ENCODE measurements at regions not wholly inside any gene's neighbourhood (a gene's known extent, or its start where the extent isn't known, plus 50 kb on each side); places are given as distances from the start of the nearest gene placed in this dataset.

DNA sequence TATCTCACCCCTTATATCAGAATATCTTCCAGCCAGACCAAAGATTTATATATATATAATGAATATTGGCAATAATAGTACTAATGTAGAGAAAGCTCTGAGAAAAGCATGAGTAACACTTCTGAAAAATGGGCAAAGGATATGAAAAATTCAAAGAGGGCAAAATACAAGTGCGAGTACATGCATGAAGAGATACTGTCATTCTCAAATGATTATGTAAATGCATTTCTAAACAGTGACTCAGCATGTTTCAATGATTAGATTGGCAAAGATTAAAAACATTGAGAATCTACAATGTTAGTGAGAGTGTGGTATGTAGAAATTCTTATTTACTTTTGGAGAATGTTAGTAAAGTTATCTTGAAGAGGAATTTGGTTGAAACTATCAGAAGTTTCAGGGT, 118.3 kb upstream of the NEDD4L start:
- no peak overlapping the region for H4K8ac ChIP-seq (replicated peaks; ENCODE audit: insufficient read length, low read depth, low read length)
- H2AK5ac ChIP-seq (ENCODE audit: insufficient read length, low read length) = no peak overlapping the region
- H3K23ac ChIP-seq (ENCODE audit: insufficient read length, low read depth, low read length) = no peak overlapping the region
- TF ChIP-seq CTCF (conservative IDR thresholded peaks at IDR 0.05) = no peak
- no peaks in the 10 kb centered on the region for H3K79me1 ChIP-seq (ENCODE audit: insufficient read depth, low read depth, low read length, poor library complexity, severe bottlenecking)
- no peak overlapping the region for H2BK15ac ChIP-seq (ENCODE audit: low read depth, low read length)
- H3K9me3 ChIP-seq (ENCODE audit: control insufficient read depth, low read depth, low read length) = no peaks in the 10 kb centered on the region
- Mint-ChIP-seq H3K27me3 (ENCODE audit: low read depth) (peaks cover 1% of the 10 kb centered on the region; the same call in 1 of the 2 replicates), H3K4me1 (no peaks in the 10 kb centered on the region), H3K9me3 (no peaks in the 10 kb centered on the region), H3K27ac (no peak overlapping the region), H3K36me3 (ENCODE audit: insufficient read depth in 1 of 3, low read depth in 3 of 3) (no peaks in the 10 kb centered on the region), H3K4me3 (no peak overlapping the region)
- DNase-seq = no peak
- no peaks in the 10 kb centered on the region for H4K20me1 ChIP-seq (ENCODE audit: control insufficient read depth, insufficient read depth, insufficient read length)
- WGBS (ENCODE audit: extremely low coverage, insufficient read length, low lambda C conversion rate) = no CpG with 5 or more reads among the region's 1 CpG
- no peak overlapping the region for H2BK5ac ChIP-seq (ENCODE audit: insufficient read length, low read length)
- no peak overlapping the region for H4K5ac ChIP-seq (ENCODE audit: insufficient read length, low read depth, low read length)
- H2BK20ac ChIP-seq (ENCODE audit: low read depth, low read length, poor library complexity, severe bottlenecking) = no peak overlapping the region
- no peak overlapping the region for H3K4me2 ChIP-seq (ENCODE audit: insufficient read depth, insufficient read length, low read length)
- no peak overlapping the region for H3K27ac ChIP-seq (ENCODE audit: insufficient read length, low read depth, low read length)
- no peak overlapping the region for H3T11ph ChIP-seq (ENCODE audit: low read length)
- no peaks in the 10 kb centered on the region for H3K4me1 ChIP-seq (ENCODE audit: insufficient read depth, low read length)
- no peak overlapping the region for H2AFZ ChIP-seq (ENCODE audit: low read length)
- H2BK12ac ChIP-seq (ENCODE audit: insufficient read length, low read depth, low read length) = no peak overlapping the region
- H4K91ac ChIP-seq (ENCODE audit: insufficient read length, low read depth, low read length) = no peak overlapping the region
- no peaks in the 10 kb centered on the region for H3K23me2 ChIP-seq (ENCODE audit: insufficient read length, low read depth, low read length, poor library complexity, severe bottlenecking)
- no peaks in the 10 kb centered on the region for H3K27me3 ChIP-seq (ENCODE audit: insufficient read depth, low read length)
- no peak overlapping the region for H2BK120ac ChIP-seq (ENCODE audit: low read depth, low read length, poor library complexity, severe bottlenecking)
- H3K18ac ChIP-seq (ENCODE audit: insufficient read length, low read depth, low read length) = no peak overlapping the region
- no peak overlapping the region for H3K56ac ChIP-seq (ENCODE audit: insufficient read length, low read depth, low read length)
- no peak overlapping the region for H3K4ac ChIP-seq (ENCODE audit: low read depth, low read length)
- no peaks in the 10 kb centered on the region for H3K79me2 ChIP-seq (ENCODE audit: insufficient read depth, low read length)
- no peak overlapping the region for H3K9ac ChIP-seq (ENCODE audit: extremely low read depth, insufficient read length, low read length)
- no peak overlapping the region for H3K14ac ChIP-seq (ENCODE audit: insufficient read depth, low read length)

All from H9 (cell line).